GM18873 (cell line): ENCODE measurements at regions not wholly inside any gene's neighbourhood (a gene's known extent, or its start where the extent isn't known, plus 50 kb on each side); places are given as distances from the start of the nearest gene placed in this dataset.

Experiments
- ATAC-seq: cut with Tn5 transposase; IDR thresholded peaks from one replicate; pipeline ENCODE4 v1.9.1; 2021; ENCODE audit warnings: mild to moderate bottlenecking, moderate library complexity, moderate number of reproducible peaks; ENCODE audit not compliant: unreplicated experiment, low FRiP score

DNA sequence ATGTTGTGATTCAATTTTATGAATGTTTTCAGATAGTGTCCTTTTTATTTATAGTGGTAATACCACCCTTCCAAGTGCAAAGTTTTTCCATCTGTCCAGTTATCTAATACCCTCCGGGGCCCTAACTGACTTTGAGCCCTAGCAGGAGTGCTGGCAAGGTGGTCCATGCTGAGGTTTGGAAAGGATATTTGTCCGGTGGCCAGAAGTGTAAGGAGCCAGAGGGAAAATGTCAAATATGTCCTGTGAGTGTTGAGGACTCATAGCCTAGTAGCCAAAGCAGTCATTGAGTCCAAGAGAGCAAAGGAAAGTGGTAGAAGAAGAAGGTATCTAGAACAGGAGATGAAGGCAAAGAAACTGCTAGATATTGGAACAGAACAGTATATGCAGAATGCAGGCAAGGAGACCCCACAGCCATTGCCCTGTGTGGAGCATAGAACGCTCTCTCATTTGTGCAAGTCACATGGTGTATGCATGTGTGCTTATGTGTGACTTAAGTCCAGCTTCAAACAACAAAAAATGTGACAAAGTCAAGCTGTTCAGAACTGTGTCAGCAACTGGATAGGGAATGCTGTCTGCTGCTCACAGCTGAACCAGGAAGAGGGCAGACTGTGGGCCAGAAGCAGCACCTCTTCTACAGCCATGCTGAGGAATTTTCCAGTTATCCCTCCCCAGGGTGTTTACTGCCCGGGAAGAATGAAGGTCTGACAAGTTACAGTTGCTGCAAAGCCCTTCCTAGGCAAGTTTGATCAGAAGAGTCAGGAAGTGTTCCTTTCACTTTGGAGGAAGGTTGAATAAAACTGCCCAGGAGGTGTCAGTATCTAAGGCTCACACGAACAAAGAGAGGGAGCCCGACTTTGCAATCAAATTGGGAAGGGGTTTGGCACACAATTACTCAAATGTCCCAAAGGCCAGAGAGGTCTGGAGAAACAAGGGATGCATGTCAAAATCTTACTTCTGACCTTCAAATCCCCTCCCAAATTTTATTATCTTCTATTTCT, 463.3 kb upstream of the DMAC1 start:
- ATAC-seq: no peak

DNA sequence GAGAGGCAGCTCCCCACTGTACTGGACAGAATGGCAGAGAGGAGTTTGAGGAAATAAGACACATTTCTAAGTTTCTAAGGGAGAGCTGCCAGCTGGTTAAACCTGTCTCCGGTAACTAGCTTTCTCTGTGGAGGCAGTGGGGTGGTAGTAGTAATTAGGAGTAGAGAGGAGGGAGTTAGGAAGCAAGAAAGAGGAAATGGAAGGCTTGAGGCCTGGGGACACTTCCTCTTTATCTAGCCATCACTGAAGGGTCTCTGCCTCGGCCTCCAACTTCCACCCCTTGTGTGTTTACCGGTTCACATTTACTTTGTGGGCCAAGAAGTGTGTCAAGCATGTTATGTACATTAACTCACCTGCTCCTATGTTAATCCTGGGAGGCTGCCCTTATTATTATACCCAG, 462.2 kb upstream of the DMAC1 start:
- ATAC-seq: no peak

DNA sequence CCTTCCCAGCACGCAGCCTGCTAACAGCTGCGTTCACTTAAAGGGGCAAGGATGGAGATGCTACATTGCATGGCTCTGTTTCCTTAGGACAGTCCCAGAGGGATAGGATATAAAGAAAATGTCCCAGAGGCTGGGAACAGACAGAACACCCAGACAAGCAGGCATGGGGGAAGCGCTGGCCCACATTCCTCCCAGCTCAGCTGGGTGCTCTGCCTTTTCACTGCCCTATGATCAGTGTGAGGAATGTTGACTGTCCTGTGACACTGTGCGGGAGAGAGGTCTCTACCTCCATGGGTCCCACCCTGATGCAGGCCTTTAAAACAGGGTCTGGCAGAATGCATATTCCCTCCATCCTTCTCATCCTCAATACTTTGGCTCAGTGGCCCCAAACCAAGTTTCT, 459.4 kb upstream of the DMAC1 start:
- no peak for ATAC-seq

DNA sequence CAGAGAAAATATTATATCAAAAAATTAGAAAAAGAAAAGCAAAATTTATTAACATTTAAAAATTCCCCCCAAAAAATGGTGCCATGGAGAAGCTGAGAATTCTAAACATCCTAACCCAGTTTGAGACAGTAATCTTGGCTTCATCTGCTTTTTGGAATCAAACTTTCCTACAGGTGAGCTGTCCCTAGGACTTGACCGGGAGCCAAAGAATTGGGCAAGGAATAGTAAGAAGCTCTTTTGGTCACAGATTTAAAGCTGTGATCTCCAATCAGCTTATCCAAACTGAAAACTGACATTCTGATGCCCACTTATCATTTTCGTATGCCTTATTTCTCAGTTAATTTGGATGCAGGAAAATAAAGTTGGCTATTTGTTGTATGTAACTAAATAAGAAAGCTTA, 457.3 kb upstream of the DMAC1 start:
- no peak for ATAC-seq

DNA sequence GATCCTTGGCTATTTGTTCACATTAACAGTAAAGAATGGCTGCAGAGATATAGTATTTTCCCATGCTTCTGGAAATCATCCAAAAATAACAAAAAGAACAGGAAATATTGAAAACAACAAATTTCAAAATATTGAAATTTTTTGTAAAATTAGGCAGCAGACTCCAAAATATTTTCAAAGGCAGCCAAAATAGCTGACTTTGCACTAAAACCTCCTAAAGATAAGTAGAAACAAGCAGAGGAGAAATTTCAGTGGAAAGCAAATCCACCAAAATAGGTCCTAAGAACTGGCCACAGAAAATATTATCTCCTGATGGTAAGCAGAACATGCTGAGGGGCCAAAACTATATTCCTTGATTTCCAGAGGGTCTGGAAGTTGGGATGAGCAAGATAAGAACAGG, 456.3 kb upstream of the DMAC1 start:
- no peak for ATAC-seq

DNA sequence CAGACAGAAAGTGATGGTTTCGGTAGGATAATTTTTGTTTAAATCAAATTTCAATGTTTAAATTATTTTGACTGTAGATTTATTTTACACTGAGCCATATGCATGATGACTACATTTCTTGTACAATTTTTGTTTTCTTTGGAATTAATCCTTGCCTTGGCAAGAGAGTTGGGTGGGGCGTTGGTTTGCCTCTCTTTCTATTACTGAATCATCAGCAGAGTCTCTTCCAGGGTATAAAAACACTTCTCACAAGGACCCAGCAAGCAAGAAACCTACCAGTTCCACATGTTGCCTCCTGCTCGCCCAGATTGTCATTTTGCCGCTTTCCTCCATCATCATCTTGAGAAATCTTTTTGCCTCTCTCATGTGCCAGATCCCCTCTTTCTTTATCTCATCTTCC, 455.0 kb upstream of the DMAC1 start:
- ATAC-seq: no peak

DNA sequence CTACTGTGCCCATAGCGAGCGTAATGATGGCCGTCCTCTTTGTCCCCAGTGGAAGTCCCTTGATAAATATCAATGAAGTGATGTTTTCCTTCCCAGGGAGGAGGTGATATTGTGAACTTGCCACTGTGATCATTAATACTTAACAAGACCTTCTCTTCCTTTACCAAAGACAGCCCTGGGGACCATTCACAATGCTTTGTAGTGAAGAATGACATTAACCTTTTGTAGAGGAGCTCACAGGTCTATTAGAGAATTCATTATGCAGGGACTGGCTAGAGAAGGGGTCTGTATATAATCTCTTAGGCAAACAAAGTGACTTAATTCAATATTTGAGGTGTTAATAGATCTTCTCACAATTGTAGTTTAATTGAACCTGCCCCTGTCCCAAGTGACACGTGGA, 452.9 kb upstream of the DMAC1 start:
- ATAC-seq: no peak

DNA sequence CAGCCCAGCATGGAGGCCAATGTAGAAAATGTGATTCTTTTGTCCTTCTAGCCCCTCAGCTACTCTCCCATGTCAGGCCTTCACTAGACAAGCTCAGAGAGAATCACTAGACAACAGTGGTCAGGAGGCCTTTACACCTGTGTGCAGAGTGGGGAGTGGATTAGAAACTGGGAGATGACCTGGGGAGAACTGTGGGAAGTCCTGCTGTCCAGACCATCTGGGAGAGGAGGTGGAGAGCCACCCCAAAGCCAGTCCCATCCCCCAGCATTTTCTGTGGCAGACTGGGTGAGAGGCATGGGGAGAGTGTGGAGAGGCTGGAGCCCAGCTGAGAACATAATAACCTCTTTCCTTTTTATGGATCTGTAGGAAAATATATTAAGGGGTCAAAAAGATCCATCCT, 452.0 kb upstream of the DMAC1 start:
- no peak for ATAC-seq

DNA sequence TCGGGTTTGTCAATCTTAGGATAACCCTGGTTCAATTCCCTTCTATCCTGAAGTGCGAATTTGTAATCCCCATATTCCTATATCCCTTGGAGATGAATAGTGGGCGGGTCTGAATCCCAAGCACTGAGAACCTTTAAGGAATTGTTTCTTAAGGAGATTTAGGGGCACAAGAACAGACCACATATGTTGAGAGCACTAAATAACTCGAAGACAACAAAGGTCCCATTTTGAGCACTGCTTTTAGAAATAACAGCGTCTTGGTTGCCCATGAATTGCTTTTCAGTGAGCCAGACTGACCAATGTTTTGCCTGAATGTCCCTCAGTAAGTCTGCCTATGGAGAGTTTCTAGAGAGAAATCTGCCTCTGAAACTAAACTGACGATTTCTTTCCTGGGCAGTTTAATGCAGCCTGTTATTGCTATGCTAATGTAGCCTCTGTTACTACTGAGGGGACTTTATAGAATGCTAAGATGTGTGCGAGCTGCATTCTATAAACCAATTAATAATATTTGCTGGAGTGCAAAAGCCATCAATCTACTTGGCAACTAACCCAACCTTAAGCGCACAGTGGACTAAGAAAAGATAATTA, 445.0 kb upstream of the DMAC1 start:
- no peak for ATAC-seq

DNA sequence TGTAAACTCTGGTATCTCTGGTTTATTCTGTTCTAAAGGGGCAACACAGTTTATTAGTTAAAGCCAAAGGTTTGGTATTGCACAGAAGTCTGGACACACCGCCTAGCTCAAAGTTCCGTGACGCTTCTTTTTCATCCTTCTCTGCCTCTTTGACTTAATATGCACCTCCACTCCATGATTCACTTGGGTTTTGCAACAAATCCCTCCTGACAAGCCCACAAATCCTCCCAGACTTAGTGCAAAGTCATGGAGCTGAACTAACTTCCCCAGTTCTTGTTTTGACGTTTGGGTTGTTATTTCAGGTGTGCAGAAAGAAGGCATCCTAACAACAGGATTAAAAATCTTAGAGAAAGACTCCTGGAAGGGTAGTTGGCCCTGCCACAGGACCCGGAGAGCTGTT, 441.6 kb upstream of the DMAC1 start:
- ATAC-seq: no peak

DNA sequence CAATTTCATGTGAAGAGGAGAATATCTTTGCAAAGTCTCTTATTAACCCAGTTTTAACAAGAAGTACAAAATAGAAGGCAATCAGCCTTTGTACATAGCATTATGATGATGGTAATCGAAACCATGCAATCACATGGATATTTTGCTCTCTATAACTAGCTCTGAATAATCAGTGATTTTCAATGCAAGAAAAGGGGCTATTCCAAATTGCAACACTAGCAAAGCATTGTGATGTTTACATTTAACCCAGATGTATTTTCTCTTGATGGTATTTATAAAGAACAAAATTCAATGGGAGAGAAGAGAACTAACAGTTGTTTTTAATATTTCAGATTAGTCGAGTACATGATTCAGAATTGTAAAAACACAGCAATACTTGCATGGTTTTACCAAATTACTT, 437.5 kb upstream of the DMAC1 start:
- ATAC-seq: no peak

DNA sequence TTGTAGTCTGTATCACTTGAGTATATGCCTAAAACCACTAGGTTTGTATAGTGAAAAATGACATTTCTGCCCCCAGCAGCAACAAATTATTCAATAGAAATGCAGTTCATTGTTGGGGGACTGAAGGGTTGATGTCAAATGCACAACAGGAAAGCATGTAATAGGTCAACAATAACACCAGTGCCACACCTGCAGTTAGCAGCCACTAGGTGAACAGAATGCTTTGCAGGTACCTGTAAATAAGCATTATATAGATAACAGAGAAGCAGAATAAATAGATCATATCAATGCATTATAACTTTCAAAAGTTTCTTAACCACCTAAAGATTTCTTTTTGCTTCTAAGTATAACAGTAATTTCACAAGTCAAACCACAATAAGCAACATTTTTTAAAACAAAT, 435.9 kb upstream of the DMAC1 start:
- no peak for ATAC-seq

DNA sequence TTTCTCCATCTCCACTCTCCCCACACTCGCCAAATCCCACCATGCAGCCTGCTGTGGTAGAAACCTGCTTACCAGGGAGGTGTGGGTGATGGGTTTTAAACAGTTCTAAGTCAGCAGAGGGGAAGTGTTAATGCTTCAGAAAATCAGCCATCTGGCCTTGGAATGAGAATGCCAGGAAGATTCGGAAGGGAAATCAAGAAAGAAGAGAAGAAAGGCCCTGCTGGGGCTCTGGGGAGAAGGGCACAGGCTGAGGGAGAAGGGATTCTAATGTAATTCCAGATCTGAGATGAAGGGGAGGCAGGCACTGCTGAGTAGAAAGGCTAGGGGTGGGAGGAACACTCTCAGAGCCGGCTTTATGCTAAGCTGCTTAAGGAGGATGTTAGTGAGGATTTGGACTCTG, 434.7 kb upstream of the DMAC1 start:
- no peak for ATAC-seq

DNA sequence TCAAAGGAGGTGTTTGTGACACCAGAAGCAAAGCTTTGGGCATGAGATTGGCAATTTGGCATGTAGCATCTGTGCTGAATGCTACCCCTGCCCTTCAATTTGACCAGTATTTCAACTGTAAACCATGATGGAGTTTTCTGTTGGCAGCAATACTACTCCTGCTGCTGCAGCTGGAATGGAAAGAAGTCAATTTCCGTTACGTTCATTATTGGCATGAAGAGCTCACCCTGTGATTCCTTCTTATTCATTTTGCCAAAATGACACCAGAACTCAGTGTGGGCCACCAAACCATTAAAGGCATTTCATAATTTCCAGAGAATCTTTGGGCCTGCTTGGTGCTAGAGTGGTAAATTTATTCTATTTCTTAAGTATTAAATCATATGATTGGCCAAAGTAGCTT, 433.1 kb upstream of the DMAC1 start:
- no peak for ATAC-seq

DNA sequence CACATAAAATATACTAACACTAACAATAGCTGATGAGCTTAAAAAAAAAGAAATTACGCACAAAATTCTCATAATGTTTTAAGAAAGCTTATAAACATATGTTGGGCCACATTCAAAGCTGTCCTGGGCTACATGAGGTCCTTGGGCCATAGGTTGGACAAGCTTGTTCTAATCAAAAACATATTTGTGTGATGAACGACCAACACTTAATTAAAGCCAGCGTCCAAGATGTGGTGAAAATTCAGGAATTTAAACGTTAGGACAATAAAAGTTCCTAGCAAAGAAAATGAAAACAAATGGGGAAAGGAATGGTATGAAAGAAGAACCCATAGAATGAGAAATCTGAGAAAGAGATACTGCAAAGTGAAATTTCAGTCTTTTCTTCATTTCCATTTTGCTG, 429.6 kb upstream of the DMAC1 start:
- no peak for ATAC-seq

DNA sequence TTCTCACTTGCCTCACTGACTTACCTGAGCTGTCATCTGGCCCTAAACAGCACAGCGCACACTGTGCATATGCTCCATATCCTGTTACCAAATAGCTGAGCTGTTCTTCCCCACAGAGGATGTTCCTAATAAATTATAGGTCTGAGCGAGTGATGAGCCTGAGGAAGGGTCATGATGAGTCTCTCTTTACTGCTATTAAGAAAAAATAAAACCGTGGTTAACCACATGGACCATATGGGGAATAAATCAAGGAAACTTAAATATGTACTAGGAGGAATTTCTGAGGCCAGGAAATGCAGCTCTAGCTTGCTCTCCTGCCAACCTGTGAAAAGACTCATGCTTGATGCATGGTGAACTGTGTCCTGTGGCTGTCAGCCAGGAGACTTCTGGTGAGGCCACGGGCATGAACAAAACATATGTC, 424.8 kb upstream of the DMAC1 start:
- ATAC-seq: no peak

DNA sequence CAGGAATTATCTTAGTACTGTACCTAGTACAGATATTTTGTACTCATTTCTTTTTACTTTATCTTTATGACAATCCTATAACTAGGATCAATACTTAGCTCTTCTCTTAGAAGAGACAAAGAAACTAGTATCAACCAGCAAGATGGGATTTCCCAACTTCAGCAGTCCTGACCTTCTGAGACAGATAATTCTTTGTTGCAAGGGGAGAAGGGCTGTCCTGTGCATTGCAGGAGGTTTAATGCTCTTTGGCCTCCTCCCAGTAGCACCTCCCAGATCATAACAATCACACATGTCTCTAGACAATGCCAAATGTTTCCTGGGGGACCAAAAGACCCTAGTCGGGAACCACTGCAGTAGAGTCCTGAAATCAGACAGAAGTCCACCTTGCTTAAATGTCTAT, 424.3 kb upstream of the DMAC1 start:
- no peak for ATAC-seq

DNA sequence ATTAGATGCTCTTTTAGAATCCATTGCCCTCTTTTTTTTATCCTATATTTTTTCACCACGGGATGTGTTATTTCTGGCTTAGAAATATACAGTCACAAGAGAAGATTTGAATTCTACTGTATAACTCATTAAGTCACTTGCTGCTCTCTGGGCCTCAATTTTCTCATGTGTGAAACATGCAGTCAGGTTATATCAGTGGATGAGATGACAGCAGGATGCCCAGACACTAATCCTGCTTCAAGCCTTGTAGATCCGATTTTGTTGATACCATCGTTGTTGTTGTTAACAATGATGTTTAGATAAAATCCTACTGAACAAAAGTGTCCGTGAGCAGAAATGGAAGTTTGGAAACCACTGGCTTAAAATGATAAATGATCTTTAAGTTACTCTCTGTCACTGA, 421.9 kb upstream of the DMAC1 start:
- no peak for ATAC-seq

DNA sequence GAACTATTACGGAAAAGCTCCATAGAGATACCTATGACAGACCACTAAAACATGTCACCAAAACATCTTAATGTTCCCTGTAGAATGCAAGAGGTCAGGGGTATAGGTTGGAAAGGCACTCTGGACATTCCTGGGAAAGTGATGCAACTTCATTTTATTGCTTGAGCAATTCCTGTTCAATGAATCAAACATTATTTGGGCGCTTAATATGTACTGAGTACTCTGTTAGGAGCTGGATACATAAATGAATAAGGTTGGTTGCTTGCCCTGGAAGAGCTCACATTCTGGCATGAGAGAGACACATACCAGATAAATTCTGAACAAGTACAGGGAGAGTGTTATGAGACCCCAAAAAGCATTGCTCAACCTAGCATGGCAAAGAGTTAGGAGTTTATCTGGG, 408.9 kb upstream of the DMAC1 start:
- no peak for ATAC-seq

DNA sequence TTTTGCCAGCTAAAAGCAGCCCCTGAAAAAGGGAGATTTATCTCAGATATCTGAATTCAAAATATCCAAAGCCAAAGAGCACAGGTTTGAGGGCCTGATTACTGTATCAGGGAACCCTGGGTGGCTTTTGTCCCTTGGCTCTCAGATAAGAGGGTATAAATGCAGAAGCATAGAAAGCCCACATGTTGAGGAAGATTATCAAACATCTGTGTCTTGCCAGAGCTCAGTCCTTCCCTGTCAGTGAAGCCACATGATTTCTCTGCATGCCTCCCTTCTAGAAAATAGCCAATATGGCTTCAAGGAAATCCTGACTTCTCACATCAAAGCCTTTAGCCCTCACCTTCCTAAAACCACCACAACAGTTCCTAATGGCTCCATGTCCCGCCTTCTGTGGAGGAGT, 408.0 kb upstream of the DMAC1 start:
- ATAC-seq: no peak

DNA sequence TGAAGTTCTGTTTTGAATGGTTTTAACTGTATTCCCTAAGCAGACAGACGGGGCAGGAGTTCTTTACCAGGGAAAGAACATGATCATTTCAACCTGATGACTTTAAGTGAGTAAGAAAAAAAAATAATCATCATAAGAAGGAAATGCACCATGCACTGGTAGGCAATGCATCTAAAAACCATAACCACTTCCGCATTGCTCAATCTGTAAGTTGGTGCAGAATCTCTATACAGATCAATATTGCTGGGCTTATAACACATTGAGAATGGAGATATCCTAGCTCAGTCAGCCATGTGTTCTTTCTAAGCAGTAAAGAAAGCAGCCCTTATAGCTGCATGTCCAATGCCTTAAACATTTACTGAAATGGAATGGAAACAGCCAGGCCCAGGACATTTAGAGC, 407.1 kb upstream of the DMAC1 start:
- no peak for ATAC-seq

DNA sequence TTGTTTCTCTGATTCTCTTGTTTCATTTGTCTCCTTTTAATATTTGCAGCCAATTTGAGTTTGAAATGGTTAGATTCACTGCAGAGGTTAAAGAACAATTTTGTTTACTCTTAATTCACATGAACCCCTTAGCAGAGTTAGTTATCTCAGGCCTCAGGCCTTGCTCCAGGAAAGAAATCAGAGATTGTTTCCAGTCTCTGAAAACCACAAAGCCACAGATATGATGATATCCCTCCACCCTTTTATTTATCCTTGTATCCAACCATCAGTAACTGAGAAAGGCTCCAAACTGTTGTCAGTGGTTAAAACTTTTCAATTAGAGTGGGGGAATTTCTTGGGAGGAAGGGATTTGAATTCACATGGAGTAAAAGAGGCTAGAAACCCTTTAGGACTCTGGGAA, 406.0 kb upstream of the DMAC1 start:
- no peak for ATAC-seq
